ENCODE measurements at regions not wholly inside any gene's neighbourhood (a gene's known extent, or its start where the extent isn't known, plus 50 kb on each side); places are given as distances from the start of the nearest gene placed in this dataset.

DNA sequence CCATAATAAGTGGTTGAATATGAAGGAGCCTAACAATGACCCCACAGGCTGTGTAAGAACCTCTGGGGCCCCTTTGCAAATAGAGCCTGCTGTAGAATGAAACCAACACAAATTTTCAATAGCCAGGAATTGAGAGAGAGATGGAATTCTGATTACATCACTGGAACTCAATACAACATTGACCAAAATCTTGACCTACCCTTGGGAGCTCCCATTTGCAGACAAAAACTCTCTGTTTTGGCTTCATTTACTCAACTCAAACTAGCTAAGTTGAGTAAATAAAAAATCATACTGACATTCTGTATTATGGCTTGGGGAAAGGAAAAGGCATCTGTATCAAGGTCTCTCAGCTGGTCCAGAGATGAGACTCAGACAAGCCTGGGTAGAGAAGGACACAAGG is 91.0 kb downstream of the TBX3 start:
- TF ChIP-seq, protein P1, sequence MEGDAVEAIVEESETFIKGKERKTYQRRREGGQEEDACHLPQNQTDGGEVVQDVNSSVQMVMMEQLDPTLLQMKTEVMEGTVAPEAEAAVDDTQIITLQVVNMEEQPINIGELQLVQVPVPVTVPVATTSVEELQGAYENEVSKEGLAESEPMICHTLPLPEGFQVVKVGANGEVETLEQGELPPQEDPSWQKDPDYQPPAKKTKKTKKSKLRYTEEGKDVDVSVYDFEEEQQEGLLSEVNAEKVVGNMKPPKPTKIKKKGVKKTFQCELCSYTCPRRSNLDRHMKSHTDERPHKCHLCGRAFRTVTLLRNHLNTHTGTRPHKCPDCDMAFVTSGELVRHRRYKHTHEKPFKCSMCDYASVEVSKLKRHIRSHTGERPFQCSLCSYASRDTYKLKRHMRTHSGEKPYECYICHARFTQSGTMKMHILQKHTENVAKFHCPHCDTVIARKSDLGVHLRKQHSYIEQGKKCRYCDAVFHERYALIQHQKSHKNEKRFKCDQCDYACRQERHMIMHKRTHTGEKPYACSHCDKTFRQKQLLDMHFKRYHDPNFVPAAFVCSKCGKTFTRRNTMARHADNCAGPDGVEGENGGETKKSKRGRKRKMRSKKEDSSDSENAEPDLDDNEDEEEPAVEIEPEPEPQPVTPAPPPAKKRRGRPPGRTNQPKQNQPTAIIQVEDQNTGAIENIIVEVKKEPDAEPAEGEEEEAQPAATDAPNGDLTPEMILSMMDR (conservative IDR thresholded peaks at IDR 0.05), result no peak
- no peak for TF ChIP-seq ZFX (IDR thresholded peaks at IDR 0.05)

Measured in C4-2B (cell line).